ENCODE measurements at regions not wholly inside any gene's neighbourhood (a gene's known extent, or its start where the extent isn't known, plus 50 kb on each side); places are given as distances from the start of the nearest gene placed in this dataset.

DNA sequence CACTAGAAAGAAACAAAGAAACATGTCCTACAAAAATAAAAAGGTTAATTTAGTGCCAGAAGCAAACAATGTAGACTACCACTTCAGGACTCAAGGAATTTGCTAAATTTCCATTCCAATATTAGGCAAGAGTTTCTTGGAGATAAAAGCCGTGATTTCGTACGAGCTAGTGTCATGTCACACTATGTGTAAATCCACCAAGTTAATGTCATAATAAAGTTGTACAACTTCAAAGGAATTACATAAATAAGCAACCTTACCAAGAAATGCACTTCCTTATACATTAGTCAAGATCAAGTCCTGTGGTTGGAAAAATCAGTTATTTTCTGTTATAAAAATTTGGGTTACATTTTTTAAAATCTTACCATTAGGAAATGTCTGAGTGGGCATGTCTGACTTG, 1222.8 kb downstream of the GALC start:
- TF ChIP-seq, protein P1, sequence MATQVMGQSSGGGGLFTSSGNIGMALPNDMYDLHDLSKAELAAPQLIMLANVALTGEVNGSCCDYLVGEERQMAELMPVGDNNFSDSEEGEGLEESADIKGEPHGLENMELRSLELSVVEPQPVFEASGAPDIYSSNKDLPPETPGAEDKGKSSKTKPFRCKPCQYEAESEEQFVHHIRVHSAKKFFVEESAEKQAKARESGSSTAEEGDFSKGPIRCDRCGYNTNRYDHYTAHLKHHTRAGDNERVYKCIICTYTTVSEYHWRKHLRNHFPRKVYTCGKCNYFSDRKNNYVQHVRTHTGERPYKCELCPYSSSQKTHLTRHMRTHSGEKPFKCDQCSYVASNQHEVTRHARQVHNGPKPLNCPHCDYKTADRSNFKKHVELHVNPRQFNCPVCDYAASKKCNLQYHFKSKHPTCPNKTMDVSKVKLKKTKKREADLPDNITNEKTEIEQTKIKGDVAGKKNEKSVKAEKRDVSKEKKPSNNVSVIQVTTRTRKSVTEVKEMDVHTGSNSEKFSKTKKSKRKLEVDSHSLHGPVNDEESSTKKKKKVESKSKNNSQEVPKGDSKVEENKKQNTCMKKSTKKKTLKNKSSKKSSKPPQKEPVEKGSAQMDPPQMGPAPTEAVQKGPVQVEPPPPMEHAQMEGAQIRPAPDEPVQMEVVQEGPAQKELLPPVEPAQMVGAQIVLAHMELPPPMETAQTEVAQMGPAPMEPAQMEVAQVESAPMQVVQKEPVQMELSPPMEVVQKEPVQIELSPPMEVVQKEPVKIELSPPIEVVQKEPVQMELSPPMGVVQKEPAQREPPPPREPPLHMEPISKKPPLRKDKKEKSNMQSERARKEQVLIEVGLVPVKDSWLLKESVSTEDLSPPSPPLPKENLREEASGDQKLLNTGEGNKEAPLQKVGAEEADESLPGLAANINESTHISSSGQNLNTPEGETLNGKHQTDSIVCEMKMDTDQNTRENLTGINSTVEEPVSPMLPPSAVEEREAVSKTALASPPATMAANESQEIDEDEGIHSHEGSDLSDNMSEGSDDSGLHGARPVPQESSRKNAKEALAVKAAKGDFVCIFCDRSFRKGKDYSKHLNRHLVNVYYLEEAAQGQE (IDR thresholded peaks at IDR 0.05; ENCODE audit: insufficient read depth in 1 of 2, low read depth in 2 of 2, low read length in 2 of 2) = no peak
- TF ChIP-seq POLR2AphosphoS5 (IDR thresholded peaks at IDR 0.05; ENCODE audit: low read depth, low read length) (no peak), SIN3A (IDR thresholded peaks at IDR 0.05; ENCODE audit: borderline replicate concordance, insufficient read depth, low read length) (no peak), FOXP2 (optimal IDR thresholded peaks at IDR 0.05; ENCODE audit: borderline replicate concordance, extremely low read depth, extremely low read length, insufficient read depth) (no peak), TAF1 (IDR thresholded peaks at IDR 0.05; ENCODE audit: borderline replicate concordance, insufficient read depth, low read length) (no peak)

DNA sequence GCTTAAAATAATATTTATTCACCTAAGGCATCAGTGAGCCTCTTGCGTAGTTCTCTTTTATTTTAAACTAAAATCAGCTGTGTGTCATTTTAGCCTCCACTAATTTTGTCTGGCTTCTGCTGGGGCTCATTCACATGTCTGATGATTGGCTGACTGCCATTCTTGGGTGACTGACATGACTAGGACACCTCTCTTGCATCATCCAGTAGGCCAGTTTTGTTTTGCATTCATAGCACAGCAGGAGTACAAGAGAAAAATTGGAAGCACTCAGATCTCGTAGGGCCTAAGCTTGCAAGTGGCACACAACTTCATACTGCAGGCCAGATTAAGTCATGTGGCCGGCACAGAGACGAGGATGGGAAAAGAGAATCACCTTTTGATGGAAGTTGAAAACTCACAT, 1226.5 kb downstream of the GALC start:
- TF ChIP-seq, protein P1 (IDR thresholded peaks at IDR 0.05; ENCODE audit: insufficient read depth in 1 of 2, low read depth in 2 of 2, low read length in 2 of 2) = no peak
- TF ChIP-seq SIN3A (IDR thresholded peaks at IDR 0.05; ENCODE audit: borderline replicate concordance, insufficient read depth, low read length) (no peak), POLR2AphosphoS5 (IDR thresholded peaks at IDR 0.05; ENCODE audit: low read depth, low read length) (no peak), FOXP2 (optimal IDR thresholded peaks at IDR 0.05; ENCODE audit: borderline replicate concordance, extremely low read depth, extremely low read length, insufficient read depth) (no peak), TAF1 (IDR thresholded peaks at IDR 0.05; ENCODE audit: borderline replicate concordance, insufficient read depth, low read length) (no peak)

GRCh38 chr14:86761611-86762010, 1231.4 kb downstream of the GALC start:
- no peak for TF ChIP-seq FOXP2 (optimal IDR thresholded peaks at IDR 0.05; ENCODE audit: borderline replicate concordance, extremely low read depth, extremely low read length, insufficient read depth)
- no peak for TF ChIP-seq TAF1 (IDR thresholded peaks at IDR 0.05; ENCODE audit: borderline replicate concordance, insufficient read depth, low read length)
- no peak for TF ChIP-seq SIN3A (IDR thresholded peaks at IDR 0.05; ENCODE audit: borderline replicate concordance, insufficient read depth, low read length)
- TF ChIP-seq POLR2AphosphoS5 (IDR thresholded peaks at IDR 0.05; ENCODE audit: low read depth, low read length) = no peak
- TF ChIP-seq, protein P1 (IDR thresholded peaks at IDR 0.05; ENCODE audit: insufficient read depth in 1 of 2, low read depth in 2 of 2, low read length in 2 of 2) = no peak

- TF ChIP-seq, protein P1 (IDR thresholded peaks at IDR 0.05; ENCODE audit: insufficient read depth in 1 of 2, low read depth in 2 of 2, low read length in 2 of 2) = no peak
- TF ChIP-seq TAF1 (IDR thresholded peaks at IDR 0.05; ENCODE audit: borderline replicate concordance, insufficient read depth, low read length) = no peak
- no peak for TF ChIP-seq FOXP2 (optimal IDR thresholded peaks at IDR 0.05; ENCODE audit: borderline replicate concordance, extremely low read depth, extremely low read length, insufficient read depth)
- TF ChIP-seq SIN3A (IDR thresholded peaks at IDR 0.05; ENCODE audit: borderline replicate concordance, insufficient read depth, low read length) = no peak
- TF ChIP-seq POLR2AphosphoS5 (IDR thresholded peaks at IDR 0.05; ENCODE audit: low read depth, low read length) = no peak
Measured at GRCh38 chr14:86756521-86757190, 1226.7 kb downstream of the FLRT2 start.

Measured in PFSK-1 (cell line).